Epidermal melanocyte (primary cell): ENCODE measurements at regions not wholly inside any gene's neighbourhood (a gene's known extent, or its start where the extent isn't known, plus 50 kb on each side); places are given as distances from the start of the nearest gene placed in this dataset.

Source experiments
- DNase-seq: peaks from one replicate; pipeline ENCODE4 v3.0.0; 2011; ENCODE audit warnings: low spot score; ENCODE audit not compliant: insufficient read length

GRCh38 chr2:4134551-4135550, 431.5 kb downstream of the DCDC2C start:
- no peak for DNase-seq

- no peak for DNase-seq
Measured at GRCh38 chr2:4135765-4136164, 432.4 kb downstream of the DCDC2C start.

- no peak for DNase-seq
Measured at GRCh38 chr2:4139316-4139715, 435.9 kb downstream of the DCDC2C start.

- DNase-seq, result no peak
Measured at GRCh38 chr2:4139731-4140130, 436.4 kb downstream of the DCDC2C start.

GRCh38 chr2:4140281-4140970, 437.1 kb downstream of the DCDC2C start:
- no peak for DNase-seq

GRCh38 chr2:4144731-4145130, 441.4 kb downstream of the DCDC2C start:
- no peak for DNase-seq

- no peak for DNase-seq
Measured at GRCh38 chr2:4151521-4151920, 448.1 kb downstream of the DCDC2C start.

- DNase-seq, result no peak
Measured at GRCh38 chr2:4152051-4152450, 448.7 kb downstream of the DCDC2C start.

- no peak for DNase-seq
Measured at GRCh38 chr2:4168834-4169233, 465.5 kb downstream of the DCDC2C start.

GRCh38 chr2:4174796-4175195, 471.4 kb downstream of the DCDC2C start:
- DNase-seq, result no peak

GRCh38 chr2:4175343-4175742, 472.0 kb downstream of the DCDC2C start:
- no peak for DNase-seq

- no peak for DNase-seq
Measured at GRCh38 chr2:4180631-4181030, 477.3 kb downstream of the DCDC2C start.

- no peak for DNase-seq
Measured at GRCh38 chr2:4181062-4181461, 477.7 kb downstream of the DCDC2C start.

GRCh38 chr2:4188561-4188960, 485.2 kb downstream of the DCDC2C start:
- no peak for DNase-seq

- no peak for DNase-seq
Measured at GRCh38 chr2:4190548-4190947, 487.2 kb downstream of the DCDC2C start.

- DNase-seq, result no peak
Measured at GRCh38 chr2:4192119-4192518, 488.7 kb downstream of the DCDC2C start.

- DNase-seq, result no peak
Measured at GRCh38 chr2:4214444-4215205, 511.2 kb downstream of the DCDC2C start.

- no peak for DNase-seq
Measured at GRCh38 chr2:4217737-4218136, 514.4 kb downstream of the DCDC2C start.

GRCh38 chr2:4219101-4219500, 515.7 kb downstream of the DCDC2C start:
- no peak for DNase-seq

GRCh38 chr2:4219571-4219970, 516.2 kb downstream of the DCDC2C start:
- no peak for DNase-seq

GRCh38 chr2:4221434-4221833, 518.1 kb downstream of the DCDC2C start:
- DNase-seq, result no peak

- no peak for DNase-seq
Measured at GRCh38 chr2:4221845-4222244, 518.5 kb downstream of the DCDC2C start.
